D721Med (cell line): ENCODE measurements at regions not wholly inside any gene's neighbourhood (a gene's known extent, or its start where the extent isn't known, plus 50 kb on each side); places are given as distances from the start of the nearest gene placed in this dataset.

ENCODE experiments used
- DNase-seq: peaks from one replicate; pipeline ENCODE4 v3.0.0; 2011; ENCODE audit warnings: low spot score; ENCODE audit not compliant: insufficient read length
- FAIRE-seq: peaks from 2 replicates; lab custom pipeline; 2011; peaks lifted over from hg19 to GRCh38; lab: Jason Lieb, UNC
- TF ChIP-seq, protein P1 (sequence below): IDR thresholded peaks from 2 replicates; pipeline ENCODE4 v1.5.1; 2012; ENCODE audit warnings: mild to moderate bottlenecking, control low read depth; ENCODE audit not compliant: insufficient read depth; ENCODE audit errors: missing control alignments

- FAIRE-seq (no peak), DNase-seq (no peak)
- TF ChIP-seq, protein P1, sequence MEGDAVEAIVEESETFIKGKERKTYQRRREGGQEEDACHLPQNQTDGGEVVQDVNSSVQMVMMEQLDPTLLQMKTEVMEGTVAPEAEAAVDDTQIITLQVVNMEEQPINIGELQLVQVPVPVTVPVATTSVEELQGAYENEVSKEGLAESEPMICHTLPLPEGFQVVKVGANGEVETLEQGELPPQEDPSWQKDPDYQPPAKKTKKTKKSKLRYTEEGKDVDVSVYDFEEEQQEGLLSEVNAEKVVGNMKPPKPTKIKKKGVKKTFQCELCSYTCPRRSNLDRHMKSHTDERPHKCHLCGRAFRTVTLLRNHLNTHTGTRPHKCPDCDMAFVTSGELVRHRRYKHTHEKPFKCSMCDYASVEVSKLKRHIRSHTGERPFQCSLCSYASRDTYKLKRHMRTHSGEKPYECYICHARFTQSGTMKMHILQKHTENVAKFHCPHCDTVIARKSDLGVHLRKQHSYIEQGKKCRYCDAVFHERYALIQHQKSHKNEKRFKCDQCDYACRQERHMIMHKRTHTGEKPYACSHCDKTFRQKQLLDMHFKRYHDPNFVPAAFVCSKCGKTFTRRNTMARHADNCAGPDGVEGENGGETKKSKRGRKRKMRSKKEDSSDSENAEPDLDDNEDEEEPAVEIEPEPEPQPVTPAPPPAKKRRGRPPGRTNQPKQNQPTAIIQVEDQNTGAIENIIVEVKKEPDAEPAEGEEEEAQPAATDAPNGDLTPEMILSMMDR = no peak
Observed at GRCh38 chr4:54897590-54897989, 227.8 kb downstream of the KDR start.

DNA sequence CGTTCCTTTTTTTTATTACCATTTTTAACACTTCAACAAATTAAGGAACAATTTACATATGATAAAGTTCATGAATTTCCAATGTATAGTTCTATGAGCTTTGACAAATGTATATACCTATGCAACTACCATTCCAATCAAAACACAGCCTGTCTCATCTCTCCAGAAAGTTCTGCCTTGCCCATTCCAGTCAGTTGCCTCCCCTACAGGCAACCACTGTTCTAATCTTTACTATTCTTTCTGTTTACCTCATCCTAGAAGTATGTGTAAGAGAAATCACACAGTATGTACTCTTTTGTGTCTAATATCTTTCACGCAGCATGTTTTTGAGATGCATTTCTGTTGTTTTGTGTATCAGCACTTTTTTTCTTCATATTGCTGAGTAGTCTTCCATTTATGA, 224.9 kb downstream of the KIT start:
- DNase-seq (no peak), FAIRE-seq (no peak)
- TF ChIP-seq, protein P1 = no peak

DNA sequence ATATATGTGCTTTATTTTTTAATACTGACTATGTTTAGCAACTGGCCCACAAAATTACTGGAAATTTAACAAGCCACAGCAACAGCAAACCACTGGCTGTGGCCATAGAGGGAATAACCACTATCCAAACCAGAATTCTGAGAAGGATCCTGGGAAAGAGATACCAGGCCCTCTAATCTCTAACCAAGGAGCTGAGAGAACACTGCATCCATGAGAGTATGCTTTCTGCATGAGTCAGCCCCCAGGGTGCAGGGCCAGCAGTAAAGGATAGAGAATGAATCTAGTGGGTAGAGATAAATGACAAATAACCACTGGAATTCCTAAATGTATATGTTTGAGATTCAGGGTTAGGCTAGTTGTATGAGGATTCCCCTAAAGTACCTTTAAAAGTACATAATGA, 221.8 kb downstream of the KIT start:
- DNase-seq (no peak), FAIRE-seq (no peak)

DNA sequence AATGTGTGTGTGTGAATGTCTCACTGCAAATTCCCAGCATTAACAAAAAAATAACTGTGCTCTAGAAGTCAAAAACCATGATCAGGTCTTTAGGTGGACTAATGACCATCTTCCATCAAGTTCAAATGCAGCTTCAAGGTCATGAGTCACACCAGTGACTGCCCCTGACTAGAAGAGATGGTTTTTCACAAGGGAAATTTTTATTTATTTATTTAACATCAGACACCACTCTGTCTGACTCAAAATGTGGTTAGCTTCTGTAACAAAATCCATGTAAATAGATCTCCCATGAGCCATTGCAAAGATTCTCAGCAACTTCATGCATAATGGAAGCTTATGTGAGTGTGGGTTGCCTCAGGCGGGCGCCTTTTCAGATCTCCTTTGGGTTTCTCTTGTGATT, 219.2 kb downstream of the KIT start:
- FAIRE-seq (no peak), DNase-seq (no peak)
- TF ChIP-seq, protein P1 = no peak

More for the DNA sequence above, 221.8 kb downstream of the KIT start:
- TF ChIP-seq, protein P1 = no peak

DNA sequence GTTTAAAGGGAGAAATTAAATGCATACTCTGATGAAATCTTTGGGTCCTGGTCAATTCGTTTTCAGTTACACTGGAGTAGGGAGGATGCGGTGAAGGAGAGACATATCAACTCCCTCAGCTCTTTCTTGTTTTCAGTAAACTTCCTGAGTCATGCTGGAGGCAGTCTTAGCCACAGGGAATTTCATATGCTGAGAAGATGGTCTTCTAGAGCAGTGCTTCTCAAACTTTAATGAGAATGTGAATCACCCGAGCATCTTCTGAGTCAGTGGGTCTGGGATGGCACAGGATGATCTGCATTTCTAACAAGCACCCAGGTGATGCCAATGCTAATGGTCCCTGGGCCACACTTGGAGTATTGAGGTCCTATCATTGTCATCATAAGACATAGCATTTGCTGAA, 214.5 kb downstream of the KIT start:
- DNase-seq (no peak), FAIRE-seq (no peak)
- TF ChIP-seq, protein P1 = no peak

DNA sequence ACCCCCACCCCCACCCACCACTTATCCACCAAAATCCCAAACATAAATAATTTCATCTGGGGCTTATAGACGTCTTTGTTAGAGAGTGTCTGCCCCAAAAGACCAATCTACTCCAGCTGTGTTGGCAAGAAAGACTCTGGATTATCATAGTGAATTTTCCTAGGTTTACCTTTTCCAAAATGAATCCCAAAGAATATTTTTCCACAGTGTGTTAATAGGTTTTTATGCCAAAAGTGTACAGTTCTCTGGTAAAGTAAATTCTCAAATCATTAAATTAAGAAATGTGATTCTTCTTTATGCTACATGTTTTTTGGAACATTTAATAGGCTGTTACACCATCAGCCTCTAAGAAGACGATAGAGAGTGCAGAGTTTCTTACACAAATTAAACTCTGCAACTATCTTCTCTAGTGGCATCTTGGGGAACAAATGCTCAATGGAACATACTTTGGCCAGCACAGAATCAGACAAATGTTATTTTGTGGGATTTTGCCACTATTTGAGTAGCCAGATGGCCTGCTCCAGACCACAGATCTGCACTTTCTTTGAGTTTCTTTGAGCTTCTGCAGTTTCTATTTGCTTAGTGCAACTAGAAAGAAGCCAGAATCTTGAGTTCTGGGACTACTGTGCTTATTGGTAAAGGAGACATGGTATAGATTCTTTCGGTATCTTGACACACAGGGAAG, 206.0 kb downstream of the KIT start:
- TF ChIP-seq, protein P1 = no peak
- no peak for DNase-seq
- no peak for FAIRE-seq

GRCh38 chr4:54861201-54861600, 203.4 kb downstream of the KIT start:
- DNase-seq (no peak), FAIRE-seq (no peak)
- TF ChIP-seq, protein P1 = no peak
